Panc1 (cell line): ENCODE measurements at regions not wholly inside any gene's neighbourhood (a gene's known extent, or its start where the extent isn't known, plus 50 kb on each side); places are given as distances from the start of the nearest gene placed in this dataset.

ENCODE experiments used
- ATAC-seq: fragments of 200-7000 bp; cut with Tn5 transposase; 2 replicates; pipeline ENCODE4 v1.9.1; 2020; ENCODE audit warnings: mild to moderate bottlenecking, moderate library complexity
- BruUV-seq: library from RNA; stranded (reverse); fragments of 400-500 nt; replicated peaks from 2 replicates; lab custom pipeline; 2021; lab: Mats Ljungman, UMichigan
- CTCF ChIA-PET: fragments of 300-600 bp; sonication (Branson Sonifier 250); formaldehyde crosslinking; loops from one replicate; lab custom pipeline; 2022; ENCODE audit warnings: antibody characterized with exemption; lab: Charles Lee
- POLR2A ChIA-PET: fragments of 300-600 bp; sonication (Branson Sonifier 250); formaldehyde crosslinking; loops from one replicate; lab custom pipeline; 2022; ENCODE audit warnings: antibody characterized with exemption; lab: Charles Lee
- DNase-seq: peaks from one replicate; pipeline ENCODE4 v3.0.0-alpha.2; 2010; ENCODE audit warnings: low read depth, low spot score
- H3K27ac ChIP-seq: 2 replicates; pipeline ENCODE4 v1.5.1; 2011; ENCODE audit warnings: mild to moderate bottlenecking, low read length, inconsistent platforms
- H3K27me3 ChIP-seq: fragments of 200-500 bp; sonication (Bioruptor generic); 2 replicates; pipeline ENCODE4 v1.6.0; 2014; ENCODE audit warnings: low read length, inconsistent platforms; ENCODE audit not compliant: control insufficient read depth, insufficient read depth
- H3K36me3 ChIP-seq: fragments of 200-500 bp; sonication (Bioruptor generic); 2 replicates; pipeline ENCODE4 v1.5.1; 2014; ENCODE audit warnings: inconsistent platforms, mild to moderate bottlenecking, low read length, moderate library complexity; ENCODE audit not compliant: control insufficient read depth, insufficient read depth
- H3K4me1 ChIP-seq: 2 replicates; pipeline ENCODE4 v1.5.1; 2011; ENCODE audit warnings: inconsistent platforms, mild to moderate bottlenecking, low read length, moderate library complexity; ENCODE audit not compliant: control insufficient read depth, insufficient read depth
- H3K4me3 ChIP-seq, 2 experiments: 2 replicates each; pipeline ENCODE4 v1.5.1; 2011 to 2012; ENCODE audit warnings: low read depth in 2 of 2, low read length in 2 of 2, mild to moderate bottlenecking in 2 of 2, inconsistent platforms in 1 of 2, moderate library complexity in 1 of 2
- H3K9me3 ChIP-seq: fragments of 200-500 bp; sonication (Bioruptor generic); 2 replicates; pipeline ENCODE4 v1.5.1; 2014; ENCODE audit warnings: low read depth, mild to moderate bottlenecking, inconsistent platforms, low read length, moderate library complexity; ENCODE audit not compliant: control insufficient read depth, insufficient read depth
- POLR2AphosphoS5 ChIP-seq: IDR thresholded peaks from 2 replicates; pipeline ENCODE4 v1.6.1; 2012; ENCODE audit warnings: mild to moderate bottlenecking, low read depth, low read length, moderate library complexity
- SIN3A ChIP-seq: IDR thresholded peaks from 2 replicates; pipeline ENCODE4 v1.6.1; 2012; ENCODE audit warnings: low read depth, mild to moderate bottlenecking, low read length, moderate library complexity, borderline replicate concordance; ENCODE audit not compliant: insufficient read depth
- TCF7L2 ChIP-seq: IDR thresholded peaks from 2 replicates; pipeline ENCODE4 v1.6.1; 2011; ENCODE audit warnings: mild to moderate bottlenecking, low read depth, low read length, inconsistent platforms
- in situ Hi-C: cut with HindIII; loops from 2 replicates; pipeline ENCODE4 v1.10.0; 2016; ENCODE audit warnings: low sequenced_read_pairs, low pct_unique_long_range_greater_than_20kb
- intact Hi-C: fragments of 100-400 bp; cut with micrococcal nuclease; formaldehyde crosslinking; loops from one replicate; pipeline ENCODE4 v1.10.0; 2022; ENCODE audit not compliant: unreplicated experiment
- TF ChIP-seq, protein P1 (sequence below), 2 experiments: IDR thresholded peaks; 2 replicates each; pipeline ENCODE4 v1.6.1; 2011 to 2012; ENCODE audit warnings: low read depth in 2 of 2, control low read depth in 1 of 2, low read length in 1 of 2, mild to moderate bottlenecking in 1 of 2, moderate library complexity in 1 of 2; ENCODE audit not compliant: insufficient read depth in 1 of 2
- TF ChIP-seq, protein P2 (sequence below): fragments of 450-650 bp; IDR thresholded peaks from 2 replicates; pipeline ENCODE4 v1.5.1; 2017; ENCODE audit warnings: mild to moderate bottlenecking

DNA sequence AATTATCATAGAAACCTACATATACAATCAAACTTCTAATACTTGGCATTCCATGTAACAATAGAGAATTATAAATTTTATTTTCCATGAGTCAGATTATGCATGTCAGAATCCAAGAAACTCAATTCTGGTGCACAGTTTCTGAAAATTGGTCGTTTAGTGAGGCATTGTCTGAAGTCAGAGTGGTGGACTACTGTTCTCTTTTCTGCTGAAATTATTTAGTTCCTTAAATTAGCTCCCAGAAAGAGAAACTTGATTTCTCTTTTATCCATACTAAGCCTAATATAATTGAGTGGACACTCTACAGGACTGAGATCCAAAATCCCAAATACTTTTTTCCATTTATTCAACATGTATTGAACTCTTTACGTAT lies 265.5 kb downstream of the ALDH8A1 start:
- Histone ChIP-seq H3K4me3 (no peak overlapping the region), H3K27me3 (no peaks in the 10 kb centered on the region), H3K36me3 (no peaks in the 10 kb centered on the region), H3K27ac (no peak overlapping the region), H3K4me1 (no peaks in the 10 kb centered on the region), H3K9me3 (no peaks in the 10 kb centered on the region)
- in situ Hi-C loops: no loop called here
- BruUV-seq: no TSS peak
- TF ChIP-seq, protein P1, sequence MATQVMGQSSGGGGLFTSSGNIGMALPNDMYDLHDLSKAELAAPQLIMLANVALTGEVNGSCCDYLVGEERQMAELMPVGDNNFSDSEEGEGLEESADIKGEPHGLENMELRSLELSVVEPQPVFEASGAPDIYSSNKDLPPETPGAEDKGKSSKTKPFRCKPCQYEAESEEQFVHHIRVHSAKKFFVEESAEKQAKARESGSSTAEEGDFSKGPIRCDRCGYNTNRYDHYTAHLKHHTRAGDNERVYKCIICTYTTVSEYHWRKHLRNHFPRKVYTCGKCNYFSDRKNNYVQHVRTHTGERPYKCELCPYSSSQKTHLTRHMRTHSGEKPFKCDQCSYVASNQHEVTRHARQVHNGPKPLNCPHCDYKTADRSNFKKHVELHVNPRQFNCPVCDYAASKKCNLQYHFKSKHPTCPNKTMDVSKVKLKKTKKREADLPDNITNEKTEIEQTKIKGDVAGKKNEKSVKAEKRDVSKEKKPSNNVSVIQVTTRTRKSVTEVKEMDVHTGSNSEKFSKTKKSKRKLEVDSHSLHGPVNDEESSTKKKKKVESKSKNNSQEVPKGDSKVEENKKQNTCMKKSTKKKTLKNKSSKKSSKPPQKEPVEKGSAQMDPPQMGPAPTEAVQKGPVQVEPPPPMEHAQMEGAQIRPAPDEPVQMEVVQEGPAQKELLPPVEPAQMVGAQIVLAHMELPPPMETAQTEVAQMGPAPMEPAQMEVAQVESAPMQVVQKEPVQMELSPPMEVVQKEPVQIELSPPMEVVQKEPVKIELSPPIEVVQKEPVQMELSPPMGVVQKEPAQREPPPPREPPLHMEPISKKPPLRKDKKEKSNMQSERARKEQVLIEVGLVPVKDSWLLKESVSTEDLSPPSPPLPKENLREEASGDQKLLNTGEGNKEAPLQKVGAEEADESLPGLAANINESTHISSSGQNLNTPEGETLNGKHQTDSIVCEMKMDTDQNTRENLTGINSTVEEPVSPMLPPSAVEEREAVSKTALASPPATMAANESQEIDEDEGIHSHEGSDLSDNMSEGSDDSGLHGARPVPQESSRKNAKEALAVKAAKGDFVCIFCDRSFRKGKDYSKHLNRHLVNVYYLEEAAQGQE (IDR thresholded peaks at IDR 0.05; ENCODE audit: insufficient read depth in 1 of 2, low read depth in 2 of 2, low read length in 1 of 2): no peak
- TF ChIP-seq POLR2AphosphoS5 (no peak), SIN3A (no peak), TCF7L2 (no peak)
- TF ChIP-seq, protein P2, sequence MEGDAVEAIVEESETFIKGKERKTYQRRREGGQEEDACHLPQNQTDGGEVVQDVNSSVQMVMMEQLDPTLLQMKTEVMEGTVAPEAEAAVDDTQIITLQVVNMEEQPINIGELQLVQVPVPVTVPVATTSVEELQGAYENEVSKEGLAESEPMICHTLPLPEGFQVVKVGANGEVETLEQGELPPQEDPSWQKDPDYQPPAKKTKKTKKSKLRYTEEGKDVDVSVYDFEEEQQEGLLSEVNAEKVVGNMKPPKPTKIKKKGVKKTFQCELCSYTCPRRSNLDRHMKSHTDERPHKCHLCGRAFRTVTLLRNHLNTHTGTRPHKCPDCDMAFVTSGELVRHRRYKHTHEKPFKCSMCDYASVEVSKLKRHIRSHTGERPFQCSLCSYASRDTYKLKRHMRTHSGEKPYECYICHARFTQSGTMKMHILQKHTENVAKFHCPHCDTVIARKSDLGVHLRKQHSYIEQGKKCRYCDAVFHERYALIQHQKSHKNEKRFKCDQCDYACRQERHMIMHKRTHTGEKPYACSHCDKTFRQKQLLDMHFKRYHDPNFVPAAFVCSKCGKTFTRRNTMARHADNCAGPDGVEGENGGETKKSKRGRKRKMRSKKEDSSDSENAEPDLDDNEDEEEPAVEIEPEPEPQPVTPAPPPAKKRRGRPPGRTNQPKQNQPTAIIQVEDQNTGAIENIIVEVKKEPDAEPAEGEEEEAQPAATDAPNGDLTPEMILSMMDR: no peak
- DNase-seq (no peak), ATAC-seq (no peak)
- POLR2A ChIA-PET: no interaction called here
- intact Hi-C loops: no loop called here
- CTCF ChIA-PET: no interaction called here

DNA sequence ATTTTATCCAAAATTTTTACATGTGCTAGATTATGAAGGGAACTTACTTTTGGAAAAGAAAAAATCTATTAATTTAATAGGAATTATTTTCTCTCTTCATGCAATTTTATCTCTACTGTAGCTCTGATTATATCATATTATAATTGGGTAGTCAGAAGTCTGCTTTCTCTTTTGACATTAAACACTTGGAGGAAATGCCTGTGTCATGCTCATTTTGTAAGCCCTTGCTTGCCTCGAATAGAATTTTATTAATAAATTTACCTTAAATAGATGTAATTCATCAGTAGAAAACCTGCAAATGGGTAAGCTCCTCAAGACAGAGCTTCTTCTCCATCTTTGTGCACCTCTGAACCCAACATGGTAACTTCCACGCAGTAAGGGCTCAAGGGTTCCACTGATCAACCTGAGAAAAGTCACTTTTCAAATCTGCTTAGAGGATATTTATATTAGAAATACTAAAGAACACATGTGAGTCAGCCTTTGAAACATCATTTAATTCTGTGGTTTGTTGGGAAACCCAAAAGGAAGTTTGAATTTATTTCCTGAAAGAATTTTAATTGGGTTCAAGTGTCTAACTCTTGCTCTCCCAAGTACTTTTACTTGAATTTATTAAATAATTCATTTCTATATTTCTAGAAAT lies 266.0 kb downstream of the ALDH8A1 start:
- ATAC-seq: no peak
- DNase-seq: no peak

DNA sequence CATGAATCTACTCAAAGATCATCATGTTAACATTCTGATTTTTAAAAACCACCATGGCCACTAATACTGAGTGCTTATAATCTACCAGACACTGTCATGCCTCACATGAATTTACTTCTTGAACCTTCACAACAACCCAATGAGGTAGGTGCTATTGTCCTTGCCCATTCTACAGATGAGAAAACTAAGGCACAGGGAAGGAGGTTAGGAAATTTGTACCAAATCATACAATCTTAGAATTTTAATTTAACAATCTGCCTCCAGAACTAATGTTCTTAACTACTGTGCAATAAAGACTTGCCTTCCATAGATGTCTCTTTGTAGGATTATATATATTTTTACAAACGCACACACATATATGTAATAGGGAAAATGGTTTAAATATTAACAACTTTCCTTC lies 269.5 kb downstream of the ALDH8A1 start:
- no peak for TF ChIP-seq TCF7L2
- TF ChIP-seq, protein P1 (IDR thresholded peaks at IDR 0.05; ENCODE audit: insufficient read depth in 1 of 2, low read depth in 2 of 2, low read length in 1 of 2): no peak
- TF ChIP-seq SIN3A: no peak
- TF ChIP-seq, protein P2: no peak
- no peak for TF ChIP-seq POLR2AphosphoS5
- Histone ChIP-seq H3K4me1 (no peaks in the 10 kb centered on the region), H3K27ac (no peak overlapping the region), H3K36me3 (no peaks in the 10 kb centered on the region), H3K27me3 (no peaks in the 10 kb centered on the region), H3K9me3 (no peaks in the 10 kb centered on the region), H3K4me3 (no peak overlapping the region)
- ChIA-PET POLR2A (no interaction called here), CTCF (no interaction called here)
- in situ Hi-C loops: no loop called here
- BruUV-seq: no TSS peak
- DNase-seq: no peak
- ATAC-seq: no peak
- intact Hi-C loops: no loop called here

More for the DNA sequence above, 266.0 kb downstream of the ALDH8A1 start:
- in situ Hi-C loops (no loop called here), intact Hi-C loops (no loop called here)
- Histone ChIP-seq H3K4me1 (no peaks in the 10 kb centered on the region), H3K4me3 (no peak overlapping the region), H3K36me3 (no peaks in the 10 kb centered on the region), H3K27ac (no peak overlapping the region), H3K27me3 (no peaks in the 10 kb centered on the region), H3K9me3 (no peaks in the 10 kb centered on the region)
- ChIA-PET POLR2A (no interaction called here), CTCF (no interaction called here)
- TF ChIP-seq TCF7L2 (no peak), POLR2AphosphoS5 (no peak)
- no TSS peak for BruUV-seq
